Caki2 (cell line): ENCODE measurements at regions not wholly inside any gene's neighbourhood (a gene's known extent, or its start where the extent isn't known, plus 50 kb on each side); places are given as distances from the start of the nearest gene placed in this dataset.
"Not testable (repeated sequence)": the region's sequence is repeated elsewhere in the genome, so short reads cannot be mapped to it uniquely, and the experiment has no call there.

Experiments used
- DNase-seq: peaks from one replicate; pipeline ENCODE4 v3.0.0-alpha.2; 2015; ENCODE audit warnings: low read depth
- in situ Hi-C: cut with HindIII; loops from 2 replicates; pipeline ENCODE4 v1.10.0; 2016; ENCODE audit warnings: low sequenced_read_pairs, low pct_unique_long_range_greater_than_20kb, mixed read lengths

GRCh38 chr1:240722788-240723187 is 110.8 kb upstream of the GREM2 start:
- in situ Hi-C loops = no loop called here
- no peak for DNase-seq

DNA sequence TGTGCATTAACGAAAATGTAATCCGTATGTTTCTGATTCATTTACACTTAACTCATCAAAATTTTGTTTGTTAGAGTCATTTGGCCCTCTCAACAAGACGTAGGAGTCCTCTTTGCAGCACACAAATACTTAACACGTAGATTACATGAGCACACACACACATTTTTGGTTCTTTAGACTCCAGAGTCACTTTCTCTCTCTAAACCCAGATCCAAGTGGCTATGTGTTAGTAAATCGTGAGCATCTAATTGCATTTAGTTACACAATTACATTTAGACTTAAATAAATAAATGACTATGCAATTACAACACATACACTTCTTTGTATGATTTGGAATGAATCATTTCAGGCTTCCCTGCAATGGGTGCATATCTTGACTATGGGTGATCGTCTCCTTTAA is 109.0 kb upstream of the GREM2 start:
- no peak for DNase-seq
- in situ Hi-C loops = no loop called here

DNA sequence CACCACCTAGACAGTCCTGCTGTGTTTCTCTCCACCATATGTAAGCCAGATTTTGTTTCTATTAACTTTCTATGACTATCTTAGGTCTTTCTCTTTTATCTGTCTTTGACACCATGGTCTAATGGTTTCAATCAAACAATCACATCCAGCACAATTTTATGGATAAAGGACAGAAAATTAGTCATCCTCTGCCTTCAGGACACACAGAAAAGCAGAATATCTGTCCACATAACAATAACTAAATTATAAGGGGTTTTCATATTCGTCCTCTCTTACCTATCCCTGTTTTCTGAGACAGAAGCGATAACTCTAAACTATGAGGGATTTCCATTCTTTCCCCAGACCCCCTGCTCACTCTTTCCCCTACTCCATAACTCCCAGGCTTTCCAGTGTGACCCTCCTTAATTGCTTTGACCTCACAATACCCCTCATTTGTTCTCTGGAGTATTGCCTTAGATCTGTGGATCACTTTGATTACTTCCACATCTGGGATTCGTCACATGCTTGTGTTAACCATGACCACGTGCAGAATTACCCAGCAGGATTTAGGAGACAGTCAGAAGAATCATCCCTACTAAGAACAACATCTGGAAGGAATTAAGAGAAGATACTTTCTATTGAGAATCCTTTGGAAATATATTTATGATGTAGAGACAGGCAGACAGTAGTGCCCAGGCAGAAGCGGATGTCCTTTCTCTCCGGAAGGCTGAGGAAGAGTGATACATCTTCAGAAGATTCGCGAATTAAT is 108.2 kb upstream of the GREM2 start:
- no peak for DNase-seq
- in situ Hi-C loops = no loop called here

- DNase-seq, in situ Hi-C loops: not testable (repeated sequence)
Measured at GRCh38 chr1:240716538-240716937, 104.6 kb upstream of the GREM2 start.

GRCh38 chr1:240714568-240715292 is 102.8 kb upstream of the GREM2 start:
- in situ Hi-C loops = no loop called here
- DNase-seq = no peak

DNA sequence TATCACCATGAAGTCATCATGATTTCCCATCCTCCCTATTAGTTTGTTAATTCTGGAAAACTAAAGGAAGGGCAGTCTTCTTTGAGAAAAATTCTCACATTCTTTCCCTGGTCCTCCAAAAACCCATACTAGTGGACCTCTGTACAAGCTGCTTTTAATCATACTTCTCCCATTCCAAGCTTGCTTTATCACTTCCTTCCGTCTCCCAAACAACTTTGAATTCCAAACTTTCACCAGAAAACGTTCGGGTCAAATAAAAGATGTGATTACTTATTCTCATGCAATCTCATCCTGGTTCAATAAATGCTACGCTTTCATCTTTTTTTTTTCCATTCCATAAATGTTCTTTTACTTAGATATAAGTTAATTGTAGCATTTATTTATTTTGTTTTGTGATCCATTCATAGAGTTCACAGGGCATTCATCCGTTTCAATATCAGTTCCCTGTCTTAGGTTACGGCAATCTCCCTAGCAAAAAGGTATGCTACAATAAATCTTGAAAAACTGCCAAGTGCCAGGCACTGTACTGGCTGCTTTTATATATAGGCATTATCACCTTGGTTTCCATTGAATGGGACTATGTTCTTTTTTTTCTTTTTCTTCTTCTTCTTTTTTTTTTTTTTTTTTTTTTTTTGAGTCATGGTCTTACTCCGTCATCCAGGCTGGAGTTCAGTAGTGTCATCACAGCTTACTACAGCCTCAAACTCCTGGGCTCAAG is 100.2 kb upstream of the GREM2 start:
- peak; percentile 48 for DNase-seq
- in situ Hi-C loops = no loop called here

GRCh38 chr1:240711020-240711419 is 99.1 kb upstream of the GREM2 start:
- in situ Hi-C loops = no loop called here
- no peak for DNase-seq

DNA sequence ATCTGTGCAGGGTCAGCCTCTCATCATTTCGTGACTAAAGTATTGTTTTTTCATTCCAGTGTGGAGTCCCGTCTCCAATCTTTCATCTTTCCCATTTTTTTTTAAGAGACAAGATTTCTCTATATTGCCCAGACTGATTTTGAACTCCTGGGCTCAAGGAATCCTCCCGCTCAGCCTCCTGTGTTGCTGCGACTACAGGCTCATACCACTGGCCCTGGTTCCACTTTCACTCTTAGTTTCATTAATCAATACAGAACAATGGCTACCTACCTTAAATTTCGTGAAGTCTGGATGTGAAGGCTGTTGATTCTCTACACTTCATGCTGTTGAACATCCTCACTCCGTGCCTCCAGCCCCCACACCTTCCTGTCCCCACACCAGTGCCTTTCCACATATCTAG is 97.7 kb upstream of the GREM2 start:
- in situ Hi-C loops = no loop called here
- no peak for DNase-seq

DNA sequence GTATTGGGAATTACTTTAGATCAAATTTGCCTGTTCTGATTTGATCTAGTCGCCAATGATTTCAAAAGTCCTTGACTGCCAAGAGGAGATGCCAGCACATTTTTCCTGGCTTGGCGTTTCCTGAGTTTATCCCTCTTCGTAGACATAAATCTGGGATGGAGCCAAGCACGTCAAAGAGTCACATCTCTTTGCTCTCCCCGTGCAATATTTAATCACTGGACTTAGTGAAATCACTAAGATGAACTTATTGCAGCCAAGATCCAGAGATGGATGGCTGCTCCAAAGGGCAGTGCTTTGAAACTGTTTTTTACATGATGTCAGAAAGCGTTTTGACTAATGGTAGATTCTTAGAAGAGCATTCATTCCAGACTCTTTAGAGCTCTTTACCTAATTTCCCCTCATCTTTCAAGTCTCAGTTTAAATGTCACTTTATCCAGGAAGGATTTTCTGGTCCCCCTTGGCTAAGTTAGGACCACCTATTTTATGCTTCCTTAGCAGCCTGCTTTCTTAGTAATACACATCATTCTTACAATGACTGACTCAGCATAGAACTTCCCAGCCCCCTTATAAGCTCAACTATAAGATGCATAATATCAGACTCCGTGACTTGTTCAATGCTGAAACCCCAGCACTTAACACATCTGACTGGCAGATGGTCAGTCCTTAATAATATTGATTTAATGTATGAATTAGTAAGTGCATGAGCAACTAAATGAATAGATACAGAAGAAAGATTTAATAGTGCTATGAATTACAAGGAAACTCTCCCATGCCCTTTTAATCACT is 94.4 kb upstream of the GREM2 start:
- no peak for DNase-seq
- in situ Hi-C loops = no loop called here

GRCh38 chr1:240705579-240705978 is 93.6 kb upstream of the GREM2 start:
- in situ Hi-C loops = no loop called here
- no peak for DNase-seq

GRCh38 chr1:240701412-240701811 is 89.5 kb upstream of the GREM2 start:
- DNase-seq = no peak
- in situ Hi-C loops = no loop called here

DNA sequence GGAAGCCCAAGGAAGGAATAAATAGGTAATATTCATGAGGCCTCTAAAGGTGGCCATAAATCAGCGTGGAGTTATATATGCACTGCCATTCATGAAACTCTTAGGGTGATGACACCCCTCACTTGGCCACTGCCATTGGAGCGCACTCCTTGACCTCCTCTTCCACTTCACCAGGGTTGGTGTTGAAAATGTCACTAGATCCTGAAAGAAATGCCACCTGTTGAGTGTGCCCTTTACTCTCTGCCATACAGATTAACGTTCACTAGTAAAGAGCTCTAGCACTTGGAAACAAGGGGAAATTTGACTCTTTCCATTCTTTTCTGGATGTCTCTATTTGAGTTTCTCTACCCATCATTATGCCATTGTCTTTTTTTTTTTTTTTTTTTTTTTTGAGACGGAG is 83.5 kb upstream of the GREM2 start:
- in situ Hi-C loops = no loop called here
- no peak for DNase-seq

DNA sequence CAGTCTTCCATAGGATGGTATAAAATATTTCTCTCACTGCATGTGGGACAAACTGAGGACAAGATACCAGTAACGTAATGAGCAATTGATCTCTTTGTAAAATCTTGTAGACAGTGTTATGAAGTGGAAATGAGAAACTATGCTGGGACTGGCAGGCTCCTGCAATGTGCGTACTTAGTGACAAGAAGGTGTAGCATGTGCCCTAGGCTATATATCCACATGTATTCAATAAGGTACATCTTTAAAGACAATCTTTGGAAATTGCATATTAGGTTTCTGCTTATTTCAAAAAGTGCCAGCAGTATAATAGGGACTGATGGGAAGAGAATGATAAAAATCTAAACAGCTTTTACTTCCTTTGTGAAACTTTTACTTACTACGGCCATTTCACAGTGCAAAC is 81.9 kb upstream of the GREM2 start:
- in situ Hi-C loops = no loop called here
- DNase-seq = no peak

GRCh38 chr1:240693036-240693435 is 81.1 kb upstream of the GREM2 start:
- in situ Hi-C loops = no loop called here
- no peak for DNase-seq

- in situ Hi-C loops = no loop called here
- DNase-seq = peak; percentile 35
Measured at GRCh38 chr1:240691909-240692705, 80.2 kb upstream of the GREM2 start.

- no peak for DNase-seq
- in situ Hi-C loops = no loop called here
Measured at GRCh38 chr1:240691501-240691900, 79.5 kb upstream of the GREM2 start.

GRCh38 chr1:240687820-240688219 is 75.9 kb upstream of the GREM2 start:
- in situ Hi-C loops = no loop called here
- no peak for DNase-seq

- in situ Hi-C loops = no loop called here
- DNase-seq = no peak
Measured at GRCh38 chr1:240683576-240683975, 71.6 kb upstream of the GREM2 start.
